ENCODE measurements at regions not wholly inside any gene's neighbourhood (a gene's known extent, or its start where the extent isn't known, plus 50 kb on each side); places are given as distances from the start of the nearest gene placed in this dataset.

DNA sequence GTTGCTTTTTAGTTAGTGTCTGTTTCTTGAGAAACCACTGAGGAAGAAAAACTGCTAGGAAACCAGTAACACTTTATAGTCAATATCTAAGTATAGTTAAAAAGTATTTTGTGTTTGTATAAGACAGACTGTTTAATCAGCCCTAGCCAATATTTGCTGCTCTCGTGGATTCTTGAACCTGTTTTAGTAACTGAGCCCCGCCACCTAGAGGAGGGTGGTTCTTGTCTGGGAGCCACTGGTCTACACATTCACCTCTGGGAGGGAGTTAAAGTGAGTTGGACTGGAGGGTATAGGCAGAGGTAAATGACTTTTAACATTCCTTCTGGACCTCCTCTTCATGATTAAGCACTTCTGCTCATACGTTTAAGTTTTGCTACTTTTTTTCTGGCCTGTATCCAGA, 117.2 kb downstream of the SPATA31D1 start:
- TF ChIP-seq, protein P1, sequence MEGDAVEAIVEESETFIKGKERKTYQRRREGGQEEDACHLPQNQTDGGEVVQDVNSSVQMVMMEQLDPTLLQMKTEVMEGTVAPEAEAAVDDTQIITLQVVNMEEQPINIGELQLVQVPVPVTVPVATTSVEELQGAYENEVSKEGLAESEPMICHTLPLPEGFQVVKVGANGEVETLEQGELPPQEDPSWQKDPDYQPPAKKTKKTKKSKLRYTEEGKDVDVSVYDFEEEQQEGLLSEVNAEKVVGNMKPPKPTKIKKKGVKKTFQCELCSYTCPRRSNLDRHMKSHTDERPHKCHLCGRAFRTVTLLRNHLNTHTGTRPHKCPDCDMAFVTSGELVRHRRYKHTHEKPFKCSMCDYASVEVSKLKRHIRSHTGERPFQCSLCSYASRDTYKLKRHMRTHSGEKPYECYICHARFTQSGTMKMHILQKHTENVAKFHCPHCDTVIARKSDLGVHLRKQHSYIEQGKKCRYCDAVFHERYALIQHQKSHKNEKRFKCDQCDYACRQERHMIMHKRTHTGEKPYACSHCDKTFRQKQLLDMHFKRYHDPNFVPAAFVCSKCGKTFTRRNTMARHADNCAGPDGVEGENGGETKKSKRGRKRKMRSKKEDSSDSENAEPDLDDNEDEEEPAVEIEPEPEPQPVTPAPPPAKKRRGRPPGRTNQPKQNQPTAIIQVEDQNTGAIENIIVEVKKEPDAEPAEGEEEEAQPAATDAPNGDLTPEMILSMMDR (conservative IDR thresholded peaks at IDR 0.05): peak; percentile 68
- TF ChIP-seq ZFX (IDR thresholded peaks at IDR 0.05): no peak
